Chondrocyte (in vitro differentiated cells): ENCODE measurements at regions not wholly inside any gene's neighbourhood (a gene's known extent, or its start where the extent isn't known, plus 50 kb on each side); places are given as distances from the start of the nearest gene placed in this dataset.

Experiments used
- DNase-seq: peaks from one replicate; pipeline ENCODE4 v3.0.0; 2021; ENCODE audit warnings: mixed read lengths, low spot score
- H3K27ac Mint-ChIP-seq: one replicate; pipeline ENCODE4 v1.8.0; 2021; ENCODE audit warnings: mild to moderate bottlenecking, moderate library complexity, mixed read lengths; ENCODE audit not compliant: unreplicated experiment
- H3K27me3 Mint-ChIP-seq: 2 replicates; pipeline ENCODE4 v1.8.0; 2021; ENCODE audit warnings: low read depth, mixed read lengths
- H3K36me3 Mint-ChIP-seq: 2 replicates; pipeline ENCODE4 v1.8.0; 2021; ENCODE audit warnings: low read depth, mixed read lengths
- H3K4me1 Mint-ChIP-seq: 2 replicates; pipeline ENCODE4 v1.8.0; 2021; ENCODE audit warnings: low read depth, mild to moderate bottlenecking, mixed read lengths
- H3K4me3 Mint-ChIP-seq: one replicate; pipeline ENCODE4 v1.8.0; 2021; ENCODE audit warnings: mild to moderate bottlenecking, moderate library complexity, mixed read lengths; ENCODE audit not compliant: unreplicated experiment
- H3K9me3 Mint-ChIP-seq: 2 replicates; pipeline ENCODE4 v1.8.0; 2021; ENCODE audit warnings: low read depth, mixed read lengths
- TF ChIP-seq, protein P1 (sequence below): fragments of 200-600 bp; sonication (generic); IDR thresholded peaks from 2 replicates; pipeline ENCODE4 v1.5.0; 2021; ENCODE audit warnings: antibody characterized with exemption, mild to moderate bottlenecking, moderate library complexity

DNA sequence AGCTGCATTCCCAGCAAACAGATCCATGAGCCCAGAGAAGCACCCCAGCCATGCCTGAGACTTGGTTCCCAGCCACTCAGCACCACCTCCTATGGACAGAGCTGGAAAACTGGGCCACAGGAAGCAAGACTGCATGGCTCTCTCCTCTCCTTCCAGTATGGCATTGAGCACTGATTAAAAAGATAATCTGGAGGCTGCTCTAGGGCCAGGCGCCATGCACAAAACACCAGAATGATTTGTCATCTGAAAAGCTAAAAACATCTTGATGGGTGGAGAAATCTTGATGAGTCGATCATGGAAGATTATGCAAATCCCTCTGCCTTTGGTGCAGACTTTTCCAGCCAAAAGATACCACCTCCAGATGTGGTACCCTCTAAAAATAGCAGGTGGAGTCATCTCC, 62.7 kb upstream of the MRPS22 start:
- Mint-ChIP-seq H3K27ac (no peak overlapping the region), H3K9me3 (peaks cover 10% of the 10 kb centered on the region), H3K4me1 (peaks cover 5% of the 10 kb centered on the region), H3K27me3 (peaks cover 18% of the 10 kb centered on the region), H3K4me3 (no peak overlapping the region), H3K36me3 (peaks cover 6% of the 10 kb centered on the region)
- DNase-seq = no peak
- TF ChIP-seq, protein P1, sequence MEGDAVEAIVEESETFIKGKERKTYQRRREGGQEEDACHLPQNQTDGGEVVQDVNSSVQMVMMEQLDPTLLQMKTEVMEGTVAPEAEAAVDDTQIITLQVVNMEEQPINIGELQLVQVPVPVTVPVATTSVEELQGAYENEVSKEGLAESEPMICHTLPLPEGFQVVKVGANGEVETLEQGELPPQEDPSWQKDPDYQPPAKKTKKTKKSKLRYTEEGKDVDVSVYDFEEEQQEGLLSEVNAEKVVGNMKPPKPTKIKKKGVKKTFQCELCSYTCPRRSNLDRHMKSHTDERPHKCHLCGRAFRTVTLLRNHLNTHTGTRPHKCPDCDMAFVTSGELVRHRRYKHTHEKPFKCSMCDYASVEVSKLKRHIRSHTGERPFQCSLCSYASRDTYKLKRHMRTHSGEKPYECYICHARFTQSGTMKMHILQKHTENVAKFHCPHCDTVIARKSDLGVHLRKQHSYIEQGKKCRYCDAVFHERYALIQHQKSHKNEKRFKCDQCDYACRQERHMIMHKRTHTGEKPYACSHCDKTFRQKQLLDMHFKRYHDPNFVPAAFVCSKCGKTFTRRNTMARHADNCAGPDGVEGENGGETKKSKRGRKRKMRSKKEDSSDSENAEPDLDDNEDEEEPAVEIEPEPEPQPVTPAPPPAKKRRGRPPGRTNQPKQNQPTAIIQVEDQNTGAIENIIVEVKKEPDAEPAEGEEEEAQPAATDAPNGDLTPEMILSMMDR = no peak

DNA sequence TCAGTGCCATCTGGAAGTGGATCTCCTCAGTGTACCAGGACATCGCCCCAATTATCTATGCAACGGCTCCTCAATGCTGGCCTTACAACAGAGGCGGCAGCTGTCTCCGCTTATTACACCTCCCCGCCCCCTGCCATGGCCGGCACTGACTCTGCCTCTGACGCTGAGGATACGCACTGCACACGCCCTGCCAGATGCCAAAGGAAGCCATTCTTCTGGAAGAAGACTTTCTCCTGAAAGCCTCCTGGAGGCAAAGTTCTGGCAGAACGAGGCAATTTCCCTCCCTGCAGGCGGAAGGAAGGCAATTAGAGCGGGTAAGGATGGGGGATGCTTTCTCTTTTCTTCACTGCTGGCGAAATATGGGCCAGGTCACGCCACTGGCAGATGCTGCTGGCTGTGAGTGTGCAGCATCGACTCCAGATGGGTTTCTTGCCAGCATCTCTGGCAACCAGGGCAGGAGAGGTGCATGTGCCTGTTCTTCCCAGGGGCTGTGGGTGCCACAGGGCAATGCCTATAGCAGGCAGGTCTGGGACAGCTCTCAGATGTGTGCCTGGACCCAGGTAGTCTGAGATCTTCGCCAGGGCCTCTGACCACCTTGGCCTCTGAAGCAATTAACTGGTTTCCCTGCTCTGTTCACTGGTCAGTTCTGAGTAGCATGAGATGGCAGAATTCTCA, 62.2 kb upstream of the MRPS22 start:
- no peaks in the 10 kb centered on the region for H3K4me1 Mint-ChIP-seq
- TF ChIP-seq, protein P1 = no peak
- peaks cover 8% of the 10 kb centered on the region for H3K9me3 Mint-ChIP-seq
- peak; percentile 59 for DNase-seq
- peaks cover 18% of the 10 kb centered on the region for H3K27me3 Mint-ChIP-seq
- peaks cover 2% of the 10 kb centered on the region for H3K36me3 Mint-ChIP-seq
- no peak overlapping the region for H3K4me3 Mint-ChIP-seq
- H3K27ac Mint-ChIP-seq = no peak overlapping the region

- no peaks in the 10 kb centered on the region for H3K4me1 Mint-ChIP-seq
- no peak overlapping the region for H3K27ac Mint-ChIP-seq
- TF ChIP-seq, protein P1 = no peak
- no peaks in the 10 kb centered on the region for H3K9me3 Mint-ChIP-seq
- H3K27me3 Mint-ChIP-seq = peaks cover 18% of the 10 kb centered on the region
- H3K36me3 Mint-ChIP-seq = peaks cover under 1% of the 10 kb centered on the region
- DNase-seq = peak; percentile 54
- no peak overlapping the region for H3K4me3 Mint-ChIP-seq
Measured at GRCh38 chr3:139283301-139283700, 60.5 kb upstream of the MRPS22 start.

DNA sequence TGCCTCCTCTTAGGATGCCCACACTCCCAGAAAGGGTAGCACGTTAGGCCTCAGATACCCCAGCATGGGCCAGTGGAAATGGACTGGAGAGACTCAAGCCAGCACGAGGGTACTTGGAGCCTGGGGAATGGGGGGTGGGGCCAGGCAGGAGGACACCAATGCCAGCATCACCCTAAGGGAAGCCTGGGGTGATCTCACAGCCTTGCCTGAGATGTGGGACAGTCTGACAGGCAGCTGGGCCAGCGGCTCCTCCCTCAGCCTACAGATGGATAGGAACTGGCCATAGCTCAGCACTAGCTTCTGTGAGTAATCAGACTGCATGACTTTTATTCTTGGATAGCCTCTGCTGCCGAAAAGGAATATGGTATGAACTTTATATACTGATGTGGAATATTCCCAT, 59.6 kb upstream of the MRPS22 start:
- no peak overlapping the region for H3K27ac Mint-ChIP-seq
- peaks cover 18% of the 10 kb centered on the region for H3K27me3 Mint-ChIP-seq
- no peaks in the 10 kb centered on the region for H3K9me3 Mint-ChIP-seq
- H3K4me3 Mint-ChIP-seq = no peak overlapping the region
- no peaks in the 10 kb centered on the region for H3K36me3 Mint-ChIP-seq
- DNase-seq = peak; percentile 61
- H3K4me1 Mint-ChIP-seq = no peaks in the 10 kb centered on the region
- TF ChIP-seq, protein P1 = no peak

- peak; percentile 59 for DNase-seq
- TF ChIP-seq, protein P1 = no peak
- Mint-ChIP-seq H3K4me1 (no peaks in the 10 kb centered on the region), H3K9me3 (no peaks in the 10 kb centered on the region), H3K4me3 (no peak overlapping the region), H3K27me3 (peaks cover 13% of the 10 kb centered on the region), H3K36me3 (no peaks in the 10 kb centered on the region), H3K27ac (no peak overlapping the region)
Measured at GRCh38 chr3:139285691-139286090, 58.1 kb upstream of the MRPS22 start.
